MV-4-11 (cell line): ENCODE measurements at regions not wholly inside any gene's neighbourhood (a gene's known extent, or its start where the extent isn't known, plus 50 kb on each side); places are given as distances from the start of the nearest gene placed in this dataset.

Source experiments
- DNase-seq: peaks from one replicate; lab custom pipeline; 2025; lab: John Stamatoyannopoulos, UW

DNA sequence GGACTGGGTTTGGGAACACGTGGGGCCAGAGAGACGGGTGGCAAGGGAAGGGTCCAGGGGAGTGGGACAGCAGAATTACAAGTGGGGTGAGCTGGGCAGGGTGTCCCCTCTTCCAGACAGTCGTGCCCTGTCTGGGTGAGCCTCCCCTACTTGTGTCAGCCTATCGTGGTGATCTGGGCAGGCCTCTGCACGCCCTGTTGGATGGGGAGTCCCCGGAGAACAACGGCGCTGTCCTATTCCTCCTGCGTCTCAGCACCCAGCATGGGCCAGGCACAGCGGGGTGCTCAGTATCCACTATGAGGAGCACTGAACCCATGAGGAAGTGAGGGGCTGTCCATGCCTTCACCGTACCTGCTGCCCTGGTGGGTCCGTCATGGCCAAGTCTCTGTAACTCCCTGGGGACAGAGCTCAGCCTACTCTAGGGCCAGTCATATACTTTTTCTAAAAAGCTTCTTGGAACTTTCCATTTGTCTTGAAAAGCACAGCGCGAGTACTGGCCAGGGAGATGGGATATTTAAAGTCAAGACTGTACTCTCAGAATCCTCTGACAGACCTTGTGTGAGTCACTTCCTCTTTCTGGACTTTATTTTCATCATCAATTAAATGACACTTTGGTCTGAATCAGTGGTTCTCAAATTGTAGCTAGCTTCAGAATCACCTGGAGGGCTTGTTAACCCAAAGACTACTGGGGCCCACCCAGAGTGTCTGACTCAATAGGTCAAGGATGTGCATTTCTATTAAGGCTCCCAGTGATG lies 81.7 kb upstream of the NECTIN1 start:
- peak; percentile 47 for DNase-seq

DNA sequence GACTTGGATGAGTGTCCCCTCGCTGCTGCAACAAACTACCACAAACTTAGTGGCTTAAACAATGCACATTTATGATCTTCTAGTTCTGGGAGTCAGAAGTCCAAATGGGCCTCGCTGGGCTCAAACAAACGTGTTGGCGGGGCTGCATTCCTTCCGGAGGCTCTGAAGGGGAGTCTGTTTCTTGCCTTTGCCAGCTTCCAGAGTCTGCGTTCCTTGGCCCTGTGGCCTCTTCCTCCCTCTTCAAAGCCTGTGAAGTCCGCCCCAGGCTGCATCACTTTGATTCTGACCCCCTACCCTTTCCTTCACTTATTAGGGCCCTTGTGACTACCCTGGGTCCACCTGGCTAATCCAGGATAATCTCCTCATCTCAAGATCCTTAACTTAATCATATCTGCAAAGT lies 80.3 kb upstream of the NECTIN1 start:
- no peak for DNase-seq

DNA sequence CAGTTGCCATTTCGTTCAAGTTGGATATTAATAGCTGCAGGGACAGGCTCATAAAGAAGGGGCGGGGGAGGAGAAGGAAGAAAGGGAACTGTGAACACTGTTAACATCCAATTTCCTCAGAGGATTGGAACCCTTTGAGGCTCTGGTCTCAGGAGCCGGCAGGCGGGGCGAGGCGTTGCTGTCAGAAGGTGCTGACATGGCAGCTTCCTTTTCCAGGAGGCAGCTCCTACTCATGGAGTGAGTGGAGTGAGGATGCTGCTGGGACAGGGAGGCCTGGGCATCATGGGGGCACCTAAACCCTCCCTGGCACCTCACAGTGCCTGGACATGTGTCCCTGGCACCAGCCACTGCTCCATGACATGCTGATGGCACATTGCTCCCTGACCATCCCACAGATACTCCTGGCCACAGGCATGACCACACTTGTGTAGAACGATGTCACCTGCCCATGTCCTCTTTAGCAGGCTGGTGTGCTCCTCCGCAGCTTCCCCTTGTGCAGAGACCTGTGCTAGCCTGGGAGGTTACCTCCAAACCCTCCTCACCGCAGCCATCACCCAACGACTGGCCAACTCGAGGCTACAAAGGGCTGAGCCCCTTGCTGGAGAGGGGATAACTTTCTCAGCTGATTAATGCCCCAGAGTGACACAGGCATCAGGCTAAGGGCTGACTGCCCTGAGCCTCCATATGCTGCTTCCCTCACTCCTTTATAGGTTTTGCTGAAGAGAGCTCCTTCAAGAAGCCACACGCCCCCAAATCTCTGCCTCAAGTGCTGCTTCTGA lies 79.6 kb upstream of the NECTIN1 start:
- DNase-seq = peak; percentile 38

DNA sequence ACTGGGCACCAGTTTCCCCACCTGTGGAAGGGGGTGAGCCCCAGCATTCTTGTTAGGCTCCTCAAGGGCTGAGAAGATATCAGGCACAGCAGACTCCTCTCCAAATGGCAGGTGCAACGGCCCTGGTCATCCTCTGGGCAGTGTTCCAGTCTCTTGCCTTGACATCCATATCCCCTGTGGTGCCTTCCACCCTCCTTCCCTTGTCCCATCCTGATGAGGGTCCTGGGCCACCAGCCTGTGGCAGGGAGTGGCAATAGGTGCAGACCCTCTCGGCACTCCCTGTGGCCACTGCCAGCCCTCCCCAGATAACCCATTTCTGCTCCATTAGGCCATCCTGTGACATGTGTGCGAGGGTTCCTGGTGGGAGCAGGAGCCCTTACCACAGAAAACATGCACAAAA lies 78.8 kb upstream of the NECTIN1 start:
- DNase-seq = no peak

DNA sequence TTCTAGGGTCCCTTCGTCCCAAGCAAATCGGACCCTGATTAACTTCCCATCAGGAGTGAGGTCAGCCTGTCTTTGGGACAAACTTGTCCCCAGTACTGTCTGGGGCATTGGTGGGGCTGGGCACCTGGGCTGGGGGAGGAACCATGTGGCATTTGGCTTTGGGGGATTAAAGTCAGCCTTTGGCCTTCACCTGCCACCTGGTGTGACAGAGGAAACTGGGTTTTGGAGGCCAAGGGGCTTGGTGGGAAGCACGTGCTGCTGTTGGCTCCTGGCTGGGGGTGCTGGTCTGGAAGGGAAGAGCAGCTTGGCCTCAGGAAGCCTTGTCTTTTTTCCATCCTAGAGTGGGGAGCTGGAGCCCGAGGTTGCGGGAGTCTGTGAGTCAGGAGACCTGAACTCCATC lies 78.4 kb upstream of the NECTIN1 start:
- no peak for DNase-seq

DNA sequence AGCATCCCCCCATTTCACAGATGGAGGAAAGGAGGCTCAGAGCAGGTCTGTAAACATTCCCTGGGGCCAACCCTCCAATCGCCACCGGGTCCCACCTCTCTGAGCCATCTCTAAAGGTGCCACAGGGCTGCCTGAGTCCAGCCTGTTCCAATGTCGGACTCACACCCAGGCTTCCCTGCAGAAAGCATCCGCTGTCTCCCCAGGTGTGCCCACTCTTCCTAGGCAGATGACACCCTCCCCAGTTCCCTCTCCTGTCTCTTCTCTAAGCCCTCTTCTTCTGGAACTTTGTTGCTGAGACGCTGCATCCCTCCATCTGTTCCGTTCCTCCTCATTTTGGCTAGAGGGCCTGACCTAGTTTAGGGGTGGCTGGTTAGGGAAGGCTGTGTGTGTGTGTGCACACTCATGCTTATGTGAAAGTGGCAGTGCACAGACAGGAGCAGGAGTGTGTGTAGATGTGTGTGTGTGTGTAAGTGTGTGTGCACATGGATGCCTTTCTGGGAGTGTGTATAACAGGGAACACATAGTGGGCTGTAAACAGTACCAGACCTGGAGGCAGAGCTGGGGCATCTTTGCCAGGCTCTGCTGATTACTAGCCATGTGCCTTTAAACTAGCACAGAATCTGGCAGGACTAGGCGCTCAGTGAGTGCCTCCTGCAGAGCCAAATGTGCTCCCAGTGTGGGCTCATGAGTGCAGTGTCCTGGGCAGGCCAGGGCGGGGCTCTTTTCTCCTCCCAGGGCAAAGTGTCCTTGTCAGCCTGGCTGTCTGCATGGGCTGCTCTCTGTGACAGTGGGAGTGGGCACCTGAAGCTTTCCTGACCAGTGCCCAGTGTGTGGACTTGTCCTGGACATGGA lies 77.3 kb upstream of the NECTIN1 start:
- DNase-seq = no peak

DNA sequence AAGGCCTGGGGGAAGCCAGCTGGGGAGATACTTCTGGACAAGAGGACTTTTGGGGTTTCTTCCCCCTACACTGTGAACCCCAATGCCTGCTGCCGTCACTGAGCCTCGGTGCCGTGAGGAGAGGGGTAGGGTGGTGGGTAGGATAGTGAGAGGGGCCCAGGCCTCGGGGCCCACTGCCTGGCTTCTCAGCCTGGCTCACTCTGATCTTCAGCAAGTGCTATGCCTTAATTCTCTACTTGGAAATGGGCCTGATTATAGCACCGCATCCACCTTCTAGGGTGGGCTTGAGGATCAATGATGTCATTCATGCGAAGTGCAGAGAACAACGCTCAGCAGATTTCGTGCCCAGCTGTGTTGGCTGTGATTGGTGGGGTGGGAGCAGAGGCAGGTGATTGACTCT lies 76.7 kb upstream of the NECTIN1 start:
- DNase-seq = no peak

DNA sequence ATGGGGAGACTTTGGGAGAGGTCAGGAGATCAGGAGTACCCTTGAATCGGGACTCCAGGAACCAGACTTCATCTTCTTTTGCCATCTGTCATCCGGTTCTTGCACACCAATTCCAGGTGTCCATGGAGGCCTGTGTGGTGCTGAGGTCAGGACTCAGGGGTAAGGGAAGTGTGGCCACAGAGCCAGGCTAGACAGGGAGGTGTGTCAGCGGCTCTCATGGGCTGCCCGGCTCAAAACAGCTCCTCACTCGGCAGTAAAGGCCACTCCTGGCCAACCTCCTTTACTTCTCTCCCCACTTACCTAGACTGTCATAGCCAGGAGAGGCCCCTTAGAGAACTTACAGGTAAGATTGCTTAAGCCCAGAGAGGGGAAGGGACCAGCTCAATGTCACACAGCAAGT lies 75.7 kb upstream of the NECTIN1 start:
- no peak for DNase-seq

DNA sequence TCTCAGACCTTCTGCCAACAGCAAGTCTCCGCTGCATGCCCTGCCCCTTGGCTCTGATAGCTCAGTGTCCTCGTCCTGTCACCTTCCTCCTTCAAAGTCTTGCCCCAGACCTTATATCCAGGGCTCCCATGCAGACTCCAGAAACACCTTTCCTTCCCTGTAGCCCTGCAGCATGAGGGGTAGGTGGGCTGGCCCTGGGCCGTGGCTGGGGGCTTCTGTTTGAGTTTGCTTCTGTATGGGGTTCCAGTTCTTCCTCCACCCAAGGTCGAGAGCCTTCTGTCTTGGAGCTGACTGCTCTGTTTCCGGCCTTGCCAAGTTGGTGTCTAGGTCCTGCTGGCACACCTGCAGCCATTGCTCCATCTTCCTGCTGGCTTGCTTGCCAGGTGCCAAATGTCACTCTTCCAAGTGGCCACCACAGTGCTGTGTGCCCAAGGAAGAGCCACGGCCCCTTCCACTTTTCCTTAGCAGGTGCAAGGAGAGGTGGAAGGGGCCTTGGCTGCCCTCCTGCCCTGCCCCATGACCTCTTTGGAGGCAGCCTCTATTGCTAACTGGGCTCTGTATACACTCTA lies 74.8 kb upstream of the NECTIN1 start:
- DNase-seq = no peak

DNA sequence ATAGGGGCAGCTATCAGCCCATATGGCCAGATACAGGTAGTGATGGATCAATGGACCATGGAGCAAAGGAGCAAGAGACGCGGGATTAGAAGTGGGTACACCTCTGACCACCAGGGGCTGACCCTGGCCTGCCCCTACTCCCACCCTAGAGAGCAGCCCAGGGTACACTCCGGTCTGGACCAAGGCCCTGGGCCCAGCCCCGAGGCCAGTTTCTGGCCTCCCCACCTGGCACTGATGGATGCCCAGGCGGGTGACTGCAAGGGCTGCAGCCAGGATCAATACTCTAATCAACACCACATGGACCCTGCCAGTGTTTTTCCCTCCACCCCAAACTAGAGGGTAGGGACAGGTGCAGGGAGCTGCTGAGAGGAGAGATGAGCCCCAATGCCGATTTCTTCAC lies 74.1 kb upstream of the NECTIN1 start:
- DNase-seq = no peak

DNA sequence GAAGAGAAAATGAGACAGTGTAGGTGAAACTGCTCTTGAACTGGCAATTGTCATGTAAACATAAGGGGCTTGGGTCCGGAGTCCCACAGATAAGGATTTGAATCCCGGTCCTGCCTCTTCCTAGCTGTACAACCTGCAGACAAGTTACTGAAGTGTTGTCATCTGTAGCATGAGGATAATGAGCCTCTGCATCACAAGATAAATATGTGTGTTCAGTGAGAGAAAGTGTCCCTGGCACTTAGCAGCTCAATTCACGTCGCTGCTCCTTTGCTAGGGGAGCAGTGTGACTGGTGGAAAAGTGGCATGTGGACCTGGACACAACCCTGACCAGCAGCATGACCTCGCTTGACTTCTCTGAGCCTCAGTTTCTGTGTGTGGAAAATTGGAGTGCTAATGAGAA lies 73.7 kb upstream of the NECTIN1 start:
- DNase-seq = no peak

DNA sequence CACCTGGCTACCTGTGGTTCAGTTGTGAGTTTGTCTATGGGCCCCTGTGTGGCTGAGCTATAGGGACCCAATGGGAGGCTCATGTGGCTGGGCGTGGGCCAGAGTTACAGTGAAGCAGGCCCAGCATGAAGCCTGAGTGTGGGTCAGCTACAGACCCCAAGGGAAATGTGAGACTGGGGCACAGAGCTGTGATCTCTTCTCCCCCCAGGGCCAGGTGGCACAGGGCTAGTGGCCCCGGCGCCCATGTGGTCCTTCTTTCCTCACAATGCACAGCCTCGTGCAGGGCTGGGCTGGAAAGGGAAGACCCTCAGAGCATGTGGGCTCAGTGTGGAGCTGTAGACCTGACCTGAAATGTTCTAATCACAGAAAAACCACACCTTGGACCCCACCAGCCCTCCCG lies 71.6 kb upstream of the NECTIN1 start:
- DNase-seq = no peak

DNA sequence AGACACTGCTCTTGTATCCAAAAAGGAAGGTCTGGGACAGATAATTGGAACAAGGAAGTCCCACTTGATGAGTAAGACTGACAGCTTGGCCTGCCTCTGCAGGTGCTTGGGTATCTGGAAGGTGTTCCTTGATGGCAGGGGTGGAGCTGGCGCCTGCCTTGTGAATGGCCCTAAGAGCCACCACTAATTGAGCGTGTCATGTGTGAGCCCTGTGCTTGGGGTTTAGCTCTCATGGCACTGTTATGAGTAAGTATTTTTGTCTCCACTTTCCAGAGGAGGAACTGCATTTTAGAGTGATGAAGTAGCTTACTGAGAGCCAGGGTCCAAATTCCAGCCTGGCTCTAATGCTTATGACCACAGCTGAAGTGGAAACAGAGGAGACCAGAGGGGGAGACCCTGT lies 71.2 kb upstream of the NECTIN1 start:
- no peak for DNase-seq

DNA sequence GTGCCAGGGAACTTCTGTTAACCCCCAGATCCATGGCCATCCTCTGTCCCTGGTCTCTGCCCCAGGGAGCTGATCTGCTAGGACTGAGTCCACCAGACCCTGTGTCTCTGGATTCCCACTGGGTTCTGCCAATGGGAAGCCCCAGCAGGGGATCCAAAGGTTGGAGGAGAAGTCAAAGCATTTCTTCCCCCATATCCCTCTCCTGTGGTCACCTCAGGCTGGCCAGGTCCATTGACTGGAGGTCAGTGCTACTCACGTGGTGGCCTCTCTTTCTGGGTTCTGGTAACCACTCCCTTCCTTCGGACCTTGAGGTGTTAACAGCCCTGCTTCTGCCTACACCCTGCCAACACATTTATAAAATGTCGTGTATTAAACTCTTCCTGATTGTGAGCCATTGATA lies 69.7 kb upstream of the NECTIN1 start:
- DNase-seq = no peak

DNA sequence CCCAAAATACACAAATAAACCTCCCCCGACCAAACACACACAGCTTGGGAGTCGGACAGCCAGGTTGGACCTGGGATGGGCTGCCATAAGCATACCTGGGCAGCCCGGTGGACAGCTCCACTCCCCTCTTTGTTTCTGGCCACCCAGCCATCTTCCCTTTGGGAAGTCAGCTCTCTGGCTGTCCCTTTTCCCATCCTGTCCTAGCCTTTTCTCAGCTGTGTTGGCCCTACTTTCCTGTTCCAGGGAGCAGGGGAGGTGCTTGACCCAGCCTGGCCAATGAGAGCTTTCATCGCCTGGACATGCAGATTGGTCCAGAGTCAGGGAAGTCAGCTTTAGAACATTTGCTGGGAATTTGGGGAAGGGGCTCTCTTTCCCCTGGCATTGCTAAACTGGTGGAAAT lies 68.7 kb upstream of the NECTIN1 start:
- no peak for DNase-seq

DNA sequence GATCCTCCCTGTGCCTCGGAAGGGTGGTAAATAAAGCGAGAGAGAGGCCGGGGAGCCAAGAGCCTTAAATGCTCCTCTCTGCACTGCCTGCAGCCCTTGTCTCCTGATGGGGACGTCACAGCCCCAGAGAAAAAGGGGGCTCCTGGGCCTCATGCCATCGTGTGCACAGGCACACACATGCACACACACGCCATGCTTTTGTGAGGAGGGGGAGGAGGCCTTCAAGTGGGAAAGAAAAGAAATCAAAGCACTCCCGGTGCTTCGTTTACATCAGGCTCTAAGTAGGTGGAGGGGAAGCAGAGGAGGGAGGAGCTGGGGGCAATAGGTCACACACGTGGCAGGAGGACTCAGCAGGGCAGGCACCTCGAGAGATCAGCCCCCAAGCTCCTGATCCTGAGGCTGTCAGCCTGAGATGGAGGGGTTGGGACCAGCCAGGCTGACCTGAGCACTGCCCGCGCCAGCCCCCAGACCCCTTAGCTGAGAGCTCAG lies 68.2 kb upstream of the NECTIN1 start:
- DNase-seq = no peak

DNA sequence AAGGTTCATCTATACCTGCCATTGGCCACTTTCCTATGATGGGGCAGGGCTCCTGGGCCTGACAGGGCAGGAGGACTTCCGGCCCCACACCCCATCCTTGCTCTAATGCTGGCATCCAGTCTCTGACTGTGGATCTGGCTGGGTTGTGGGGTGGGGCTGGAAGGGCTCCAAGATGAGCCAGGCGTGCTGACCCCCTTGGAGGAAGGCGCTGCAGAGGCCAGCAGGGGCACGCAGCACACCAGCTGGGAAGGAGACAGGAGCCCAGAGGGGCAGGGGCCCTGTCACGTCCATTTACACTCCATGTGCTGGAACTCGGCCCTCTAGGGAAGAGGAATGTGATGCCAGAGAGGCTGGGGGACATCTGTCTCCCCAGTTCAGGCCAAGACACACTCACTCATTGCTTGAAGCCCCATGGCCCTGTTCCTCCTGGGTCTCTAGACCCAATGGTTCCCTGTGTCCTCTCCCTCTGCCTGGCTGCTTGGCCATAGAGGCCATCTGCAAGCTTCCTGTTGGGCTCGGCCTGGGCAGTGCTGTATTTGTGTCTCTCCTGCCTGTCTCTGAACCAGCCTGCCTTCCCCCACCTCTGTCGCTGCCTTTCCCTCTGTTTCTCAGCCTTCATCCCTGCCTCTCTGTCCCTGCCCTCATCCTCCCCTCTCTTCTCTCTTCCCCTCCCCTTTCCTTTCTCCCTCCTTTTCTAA lies 67.5 kb upstream of the NECTIN1 start:
- DNase-seq = no peak

DNA sequence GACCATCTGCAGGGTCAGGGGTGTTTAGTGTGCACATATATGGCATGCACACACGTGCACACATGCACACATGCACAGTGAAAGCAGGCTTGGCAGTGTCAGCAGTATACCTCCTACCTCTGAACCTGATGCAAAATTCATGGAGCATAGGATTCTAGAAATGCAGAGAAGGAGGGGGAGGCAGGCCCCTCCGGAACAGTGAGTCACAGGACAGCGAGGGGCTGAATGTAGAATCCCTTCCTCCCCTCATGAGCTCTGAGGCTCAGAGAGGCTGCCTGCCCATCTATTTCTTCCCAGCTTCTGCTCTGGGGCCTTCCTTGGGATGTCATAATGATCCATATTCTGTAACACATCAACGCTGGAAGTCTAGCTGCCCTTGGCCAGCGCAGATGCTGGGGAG lies 66.7 kb upstream of the NECTIN1 start:
- no peak for DNase-seq

DNA sequence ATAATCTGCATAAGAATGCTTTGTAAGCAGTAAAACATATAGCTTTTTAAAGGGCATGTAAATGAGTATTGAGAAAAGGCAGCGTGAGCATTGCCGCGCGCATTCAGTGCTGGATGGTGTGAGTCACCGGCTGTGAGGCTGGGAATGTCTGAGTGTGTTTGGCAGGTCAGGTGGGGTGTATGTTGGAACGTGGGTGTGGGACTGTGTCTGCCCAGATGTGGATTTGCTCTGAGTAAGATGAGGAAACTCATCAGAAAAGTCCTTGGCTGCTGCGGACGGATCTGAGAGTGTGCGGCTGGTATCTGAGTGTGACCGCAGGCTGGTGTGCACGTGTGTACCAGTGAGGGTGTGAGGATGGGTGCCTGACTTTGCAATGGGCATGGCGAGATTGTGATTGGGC lies 66.2 kb upstream of the NECTIN1 start:
- DNase-seq = no peak

DNA sequence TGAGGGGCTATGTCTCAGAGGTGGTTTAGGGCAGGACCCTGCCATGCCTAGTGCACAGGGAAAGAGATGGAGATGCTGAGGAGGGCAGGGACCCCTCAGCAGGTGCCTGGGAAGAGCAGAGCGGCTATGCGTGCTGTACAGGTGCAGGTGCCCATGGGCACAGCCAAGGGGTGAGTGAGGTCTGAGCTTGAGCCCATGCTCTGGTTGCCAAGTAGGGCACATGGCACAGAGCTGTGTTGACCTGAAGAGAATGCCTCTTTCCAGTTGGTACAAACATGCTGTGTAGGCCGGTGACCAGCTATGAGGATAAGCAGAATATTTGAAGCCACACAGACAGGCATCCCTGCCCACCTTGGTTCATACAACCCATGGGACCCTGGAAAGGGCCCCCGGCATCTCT lies 65.8 kb upstream of the NECTIN1 start:
- DNase-seq = no peak

DNA sequence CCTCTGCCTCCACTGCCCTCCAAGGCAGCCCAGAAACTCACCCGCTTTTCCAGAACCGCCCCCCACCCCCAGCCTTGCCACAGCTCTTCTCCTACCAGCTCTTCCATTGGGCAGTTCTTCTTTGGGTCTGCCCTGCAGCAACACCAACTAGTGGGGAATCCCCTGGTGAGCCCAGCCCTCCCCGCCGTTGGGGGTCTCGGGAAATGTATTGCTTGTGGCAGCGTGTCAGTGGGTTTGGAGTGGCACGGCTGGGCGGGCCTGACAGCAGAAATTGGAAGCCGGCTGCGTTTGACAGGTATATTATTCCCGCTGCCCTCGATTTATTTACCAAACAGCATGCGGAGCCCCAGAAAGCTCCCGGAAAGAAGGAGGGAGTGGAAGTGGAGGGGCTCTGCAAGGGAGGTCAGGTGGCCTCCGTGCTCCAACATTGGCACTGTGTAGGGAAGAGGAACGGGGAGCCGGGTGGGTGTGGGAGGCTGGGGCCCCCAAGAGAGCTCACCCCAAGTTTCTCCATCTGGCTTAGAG lies 65.2 kb upstream of the NECTIN1 start:
- no peak for DNase-seq
